D721Med (cell line): ENCODE measurements at regions not wholly inside any gene's neighbourhood (a gene's known extent, or its start where the extent isn't known, plus 50 kb on each side); places are given as distances from the start of the nearest gene placed in this dataset.

Experiments
- DNase-seq: peaks from one replicate; pipeline ENCODE4 v3.0.0; 2011; ENCODE audit warnings: low spot score; ENCODE audit not compliant: insufficient read length
- FAIRE-seq: peaks from 2 replicates; lab custom pipeline; 2011; peaks lifted over from hg19 to GRCh38; lab: Jason Lieb, UNC
- CTCF ChIP-seq: IDR thresholded peaks from 2 replicates; pipeline ENCODE4 v1.5.1; 2012; ENCODE audit warnings: mild to moderate bottlenecking, control low read depth; ENCODE audit not compliant: insufficient read depth; ENCODE audit errors: missing control alignments

DNA sequence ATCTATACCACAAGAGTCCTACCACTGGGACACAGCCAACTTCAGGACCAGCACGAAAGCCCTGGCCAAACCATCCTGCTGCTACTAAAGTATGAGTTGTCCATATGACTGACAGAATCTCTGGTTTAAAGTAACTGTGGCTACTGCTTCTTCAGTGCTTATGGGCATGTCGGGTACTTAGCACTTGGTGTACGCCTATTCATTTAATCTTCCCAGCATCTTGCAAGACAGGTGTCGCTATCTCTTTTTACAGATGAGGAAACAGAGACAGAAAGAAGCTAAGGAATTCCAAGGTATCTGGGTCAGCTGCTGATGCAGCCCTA lies 203.4 kb upstream of the ID2 start:
- DNase-seq = no peak
- no peak for FAIRE-seq
- TF ChIP-seq CTCF = no peak

- TF ChIP-seq CTCF = no peak
- DNase-seq (no peak), FAIRE-seq (no peak)
These were observed 202.6 kb upstream of the ID2 start for GRCh38 chr2:8479298-8479697.

- FAIRE-seq = no peak
- no peak for TF ChIP-seq CTCF
- no peak for DNase-seq
These were observed 200.9 kb upstream of the ID2 start for GRCh38 chr2:8480915-8481314.

DNA sequence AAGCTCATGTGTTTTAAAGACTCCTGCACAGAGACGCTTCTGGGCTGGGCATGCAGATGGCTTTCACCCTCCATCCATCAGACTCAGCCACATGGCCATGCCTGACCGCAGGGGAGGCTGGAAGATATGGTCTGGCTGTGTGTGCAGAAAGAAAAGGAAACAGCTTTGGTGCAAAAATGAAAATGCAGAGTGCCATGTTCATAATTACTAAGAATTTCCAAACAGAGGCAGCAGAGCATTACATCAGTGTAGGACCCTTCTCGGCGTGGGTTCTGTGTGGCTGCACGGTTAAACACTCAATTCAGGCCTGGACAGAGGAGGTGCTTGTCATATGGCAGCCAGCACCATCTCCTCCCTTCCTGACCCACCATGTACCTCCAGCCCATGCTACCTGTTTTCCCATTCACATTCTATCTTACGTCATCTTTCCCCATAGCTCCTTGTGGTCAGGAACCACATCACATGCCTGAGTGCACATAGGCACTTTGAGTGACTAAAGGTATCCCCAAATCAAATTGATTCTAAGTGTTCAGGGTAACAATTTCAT lies 200.3 kb upstream of the ID2 start:
- no peak for FAIRE-seq
- no peak for DNase-seq
- TF ChIP-seq CTCF = no peak

- FAIRE-seq = no peak
- no peak for TF ChIP-seq CTCF
- DNase-seq = no peak
These were observed 199.4 kb upstream of the ID2 start for GRCh38 chr2:8482432-8482831.

DNA sequence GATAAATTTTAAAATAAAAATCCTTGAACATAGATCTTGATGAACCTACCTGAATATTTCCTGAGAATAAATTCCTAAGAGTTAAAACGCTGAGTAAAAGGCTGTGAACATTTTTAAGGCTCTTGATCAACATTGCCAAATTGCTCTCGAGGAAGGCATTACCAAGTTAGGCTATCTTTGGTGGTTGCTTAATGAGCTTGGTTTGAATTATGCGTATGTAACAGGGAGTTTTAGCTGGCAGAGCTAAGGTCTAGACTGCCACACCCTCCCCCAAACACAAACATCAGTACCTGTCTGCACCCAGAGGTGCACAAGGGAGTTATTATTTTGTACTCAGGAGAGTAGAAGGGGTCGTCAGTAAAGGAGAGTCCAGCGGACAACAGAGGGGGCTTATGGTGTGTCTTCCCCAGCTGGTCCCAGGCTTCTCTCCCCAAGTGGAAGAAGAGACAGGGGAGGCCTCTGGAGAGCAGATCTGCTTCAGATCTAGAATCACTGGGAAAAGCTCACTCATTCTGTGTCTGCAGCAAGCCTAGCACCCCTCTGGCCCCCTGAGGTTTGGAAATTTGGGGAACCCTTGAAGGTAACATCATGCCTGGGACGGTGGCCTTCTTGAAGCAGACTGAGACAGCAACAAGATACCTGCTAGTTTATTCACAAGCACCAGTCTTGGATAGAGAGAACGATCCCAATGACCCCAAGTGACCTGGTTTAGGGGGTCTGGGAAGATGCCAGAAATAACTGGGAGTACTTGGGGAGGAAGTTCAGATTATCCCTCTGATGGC lies 197.2 kb upstream of the ID2 start:
- FAIRE-seq (no peak), DNase-seq (no peak)
- TF ChIP-seq CTCF = no peak

DNA sequence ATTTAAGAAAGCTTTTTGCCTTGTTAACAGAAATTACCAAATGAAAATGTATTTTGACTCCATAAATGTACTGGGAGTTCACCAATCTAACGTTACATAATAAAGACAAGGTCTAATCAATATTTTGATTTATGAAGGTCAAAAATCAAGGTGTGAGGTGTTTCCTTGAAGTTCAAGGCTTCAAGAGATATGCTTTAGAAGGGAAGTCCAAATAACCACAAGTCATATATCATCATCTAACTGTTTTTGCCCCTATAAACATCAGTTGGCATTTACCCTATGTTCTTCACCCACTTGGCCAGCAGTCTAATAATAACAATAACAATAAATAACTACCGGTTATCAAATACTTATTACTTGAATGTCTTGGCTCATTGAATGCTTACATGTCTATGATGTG lies 196.1 kb upstream of the ID2 start:
- DNase-seq (no peak), FAIRE-seq (no peak)
- TF ChIP-seq CTCF = no peak
